H9 (cell line): ENCODE measurements at regions not wholly inside any gene's neighbourhood (a gene's known extent, or its start where the extent isn't known, plus 50 kb on each side); places are given as distances from the start of the nearest gene placed in this dataset.

Source experiments
- DNase-seq: peaks from one replicate; pipeline ENCODE4 v3.0.0-alpha.2; 2017
- H2AFZ ChIP-seq: one replicate; pipeline ENCODE4 v1.6.1; 2013; ENCODE audit warnings: mild to moderate bottlenecking, low read length, control low read depth, moderate library complexity
- H2AK5ac ChIP-seq: 2 replicates; pipeline ENCODE4 v1.6.1; 2013; ENCODE audit warnings: low read length, control low read depth, mixed read lengths; ENCODE audit not compliant: insufficient read length
- H2BK120ac ChIP-seq: one replicate; pipeline ENCODE4 v1.6.1; 2013; ENCODE audit warnings: low read depth, mild to moderate bottlenecking, low read length, control low read depth, inconsistent platforms; ENCODE audit not compliant: poor library complexity, severe bottlenecking
- H2BK12ac ChIP-seq: 2 replicates; pipeline ENCODE4 v1.6.1; 2013; ENCODE audit warnings: low read length, control low read depth, mixed read lengths, low read depth; ENCODE audit not compliant: insufficient read length
- H2BK15ac ChIP-seq: 2 replicates; pipeline ENCODE4 v1.6.1; 2013; ENCODE audit warnings: low read depth, low read length, control low read depth
- H2BK20ac ChIP-seq: one replicate; pipeline ENCODE4 v1.6.1; 2013; ENCODE audit warnings: low read depth, mild to moderate bottlenecking, low read length, control low read depth, inconsistent platforms; ENCODE audit not compliant: poor library complexity, severe bottlenecking
- H2BK5ac ChIP-seq: 2 replicates; pipeline ENCODE4 v1.6.1; 2013; ENCODE audit warnings: low read length, control low read depth, mixed read lengths; ENCODE audit not compliant: insufficient read length
- H3K14ac ChIP-seq: 2 replicates; pipeline ENCODE4 v1.6.1; 2013; ENCODE audit warnings: low read length, control low read depth; ENCODE audit not compliant: insufficient read depth
- H3K18ac ChIP-seq: 2 replicates; pipeline ENCODE4 v1.6.1; 2013; ENCODE audit warnings: low read depth, mild to moderate bottlenecking, mixed read lengths, low read length, control low read depth; ENCODE audit not compliant: insufficient read length
- H3K23ac ChIP-seq: 2 replicates; pipeline ENCODE4 v1.6.1; 2013; ENCODE audit warnings: low read length, control low read depth, mixed read lengths, low read depth; ENCODE audit not compliant: insufficient read length
- H3K23me2 ChIP-seq: 2 replicates; pipeline ENCODE4 v1.6.1; 2013; ENCODE audit warnings: low read depth, mild to moderate bottlenecking, mixed read lengths, low read length, control low read depth; ENCODE audit not compliant: insufficient read length, poor library complexity, severe bottlenecking
- H3K27ac ChIP-seq: 2 replicates; pipeline ENCODE4 v1.5.1; 2013; ENCODE audit warnings: low read length, control low read depth, mixed read lengths, low read depth; ENCODE audit not compliant: insufficient read length
- H3K27me3 ChIP-seq: 2 replicates; pipeline ENCODE4 v1.6.1; 2013; ENCODE audit warnings: low read length, control low read depth, inconsistent platforms; ENCODE audit not compliant: insufficient read depth
- H3K4ac ChIP-seq: 2 replicates; pipeline ENCODE4 v1.6.1; 2013; ENCODE audit warnings: low read depth, mild to moderate bottlenecking, control low read depth, inconsistent platforms, low read length, moderate library complexity
- H3K4me1 ChIP-seq: 2 replicates; pipeline ENCODE4 v1.6.1; 2013; ENCODE audit warnings: low read length, control low read depth, inconsistent platforms; ENCODE audit not compliant: insufficient read depth
- H3K4me2 ChIP-seq: 2 replicates; pipeline ENCODE4 v1.6.1; 2013; ENCODE audit warnings: low read length, control low read depth, mixed read lengths; ENCODE audit not compliant: insufficient read length, insufficient read depth
- H3K56ac ChIP-seq: 2 replicates; pipeline ENCODE4 v1.6.1; 2013; ENCODE audit warnings: low read depth, mild to moderate bottlenecking, mixed read lengths, low read length, control low read depth; ENCODE audit not compliant: insufficient read length
- H3K79me1 ChIP-seq: 2 replicates; pipeline ENCODE4 v1.6.1; 2013; ENCODE audit warnings: low read depth, mild to moderate bottlenecking, moderate library complexity, low read length, control low read depth, inconsistent platforms; ENCODE audit not compliant: insufficient read depth, poor library complexity, severe bottlenecking
- H3K79me2 ChIP-seq: 2 replicates; pipeline ENCODE4 v1.6.1; 2013; ENCODE audit warnings: low read length, control low read depth, inconsistent platforms; ENCODE audit not compliant: insufficient read depth
- H3K9ac ChIP-seq: 2 replicates; pipeline ENCODE4 v1.6.1; 2013; ENCODE audit warnings: low read length, control low read depth, mixed read lengths; ENCODE audit not compliant: insufficient read length; ENCODE audit errors: extremely low read depth
- H3K9me3 ChIP-seq: one replicate; pipeline ENCODE4 v1.6.1; 2013; ENCODE audit warnings: low read depth, low read length, inconsistent platforms; ENCODE audit not compliant: control insufficient read depth
- H3T11ph ChIP-seq: one replicate; pipeline ENCODE4 v1.6.1; 2013; ENCODE audit warnings: mild to moderate bottlenecking, low read length, control low read depth, inconsistent platforms
- H4K20me1 ChIP-seq: one replicate; pipeline ENCODE4 v1.6.1; 2013; ENCODE audit not compliant: control insufficient read depth, insufficient read length, insufficient read depth
- H4K5ac ChIP-seq: 2 replicates; pipeline ENCODE4 v1.6.1; 2013; ENCODE audit warnings: low read depth, mild to moderate bottlenecking, mixed read lengths, low read length, control low read depth; ENCODE audit not compliant: insufficient read length
- H4K8ac ChIP-seq: replicated peaks from 2 replicates; pipeline ENCODE4 v1.6.1; 2013; ENCODE audit warnings: low read length, control low read depth, mixed read lengths, low read depth; ENCODE audit not compliant: insufficient read length
- H4K91ac ChIP-seq: 2 replicates; pipeline ENCODE4 v1.6.1; 2013; ENCODE audit warnings: low read depth, mild to moderate bottlenecking, moderate library complexity, mixed read lengths, low read length, control low read depth; ENCODE audit not compliant: insufficient read length
- H3K27ac Mint-ChIP-seq, 3 experiments: 2 replicates in 2 of 3; 3 replicates in 1 of 3; pipeline ENCODE4 v1.8.0; 2020 to 2021; ENCODE audit warnings: mixed read lengths in 3 of 3, mild to moderate bottlenecking in 1 of 3, moderate library complexity in 1 of 3
- H3K27me3 Mint-ChIP-seq: 2 replicates; pipeline ENCODE4 v1.8.0; 2021; ENCODE audit warnings: low read depth, mild to moderate bottlenecking, moderate library complexity, mixed read lengths
- H3K36me3 Mint-ChIP-seq, 3 experiments: 2 replicates in 2 of 3; 3 replicates in 1 of 3; pipeline ENCODE4 v1.8.0; 2020 to 2021; ENCODE audit warnings: low read depth in 3 of 3, mixed read lengths in 3 of 3; ENCODE audit not compliant: insufficient read depth in 1 of 3
- H3K4me1 Mint-ChIP-seq, 2 experiments: 2 replicates each; pipeline ENCODE4 v1.8.0; 2020; ENCODE audit warnings: mixed read lengths in 2 of 2
- H3K4me3 Mint-ChIP-seq, 2 experiments: 2 replicates in 1 of 2; 3 replicates in 1 of 2; pipeline ENCODE4 v1.8.0; 2020 to 2021; ENCODE audit warnings: mild to moderate bottlenecking in 2 of 2, mixed read lengths in 2 of 2, moderate library complexity in 1 of 2
- H3K9me3 Mint-ChIP-seq, 2 experiments: 2 replicates in 1 of 2; 3 replicates in 1 of 2; pipeline ENCODE4 v1.8.0; 2020; ENCODE audit warnings: mild to moderate bottlenecking in 2 of 2, mixed read lengths in 2 of 2, moderate library complexity in 1 of 2
- CTCF ChIP-seq: fragments of 200-600 bp; sonication (generic); conservative IDR thresholded peaks from 3 replicates; pipeline ENCODE4 v1.8.0; 2021; ENCODE audit warnings: antibody characterized with exemption, mild to moderate bottlenecking
- WGBS: extraction: QIAGEN DNeasy Blood & Tissue Kit; methylation state at CpG from one replicate; pipeline ENCODE4 v1.1.7; 2013; ENCODE audit warnings: missing lambda C conversion rate, low lambda C conversion rate, mixed read lengths; ENCODE audit not compliant: insufficient read length; ENCODE audit errors: extremely low coverage; 5-methylcytosine and 5-hydroxymethylcytosine counted together

- Histone ChIP-seq H3K4me2 (no peak overlapping the region), H3T11ph (no peak overlapping the region)
- no peak for DNase-seq
Measured at GRCh38 chr7:46622251-46622650, 701.2 kb upstream of the IGFBP3 start.

More at GRCh38 chr7:46622251-46622650, 701.2 kb upstream of the IGFBP3 start:
- Histone ChIP-seq H3K23ac (no peak overlapping the region), H4K5ac (no peak overlapping the region), H3K18ac (no peak overlapping the region), H3K14ac (no peak overlapping the region), H3K27me3 (no peaks in the 10 kb centered on the region), H3K56ac (no peak overlapping the region), H3K79me2 (no peaks in the 10 kb centered on the region), H3K27ac (no peak overlapping the region), H2AFZ (no peak overlapping the region), H3K4me1 (no peaks in the 10 kb centered on the region), H3K79me1 (no peaks in the 10 kb centered on the region), H2BK20ac (no peak overlapping the region), H2AK5ac (no peak overlapping the region), H4K91ac (no peak overlapping the region), H3K9me3 (no peaks in the 10 kb centered on the region), H4K8ac (no peak overlapping the region), H3K23me2 (no peaks in the 10 kb centered on the region), H3K9ac (no peak overlapping the region), H4K20me1 (no peaks in the 10 kb centered on the region), H2BK120ac (no peak overlapping the region), H3K4ac (no peak overlapping the region), H2BK5ac (no peak overlapping the region), H2BK12ac (no peak overlapping the region), H2BK15ac (no peak overlapping the region)
- WGBS: no CpG with 5 or more reads among the region's 2 CpGs
- H3K27ac Mint-ChIP-seq: no peak overlapping the region
- no peak for TF ChIP-seq CTCF
- H3K4me1 Mint-ChIP-seq: peaks cover 22 to 23% of the 10 kb centered on the region in 2 experiments
- no peaks in the 10 kb centered on the region for H3K36me3 Mint-ChIP-seq
- H3K4me3 Mint-ChIP-seq: no peak overlapping the region
- 0 out of 2 replicates have a peak, but pooled peaks cover 3% of the 10 kb centered on the region for H3K27me3 Mint-ChIP-seq
- no peaks in the 10 kb centered on the region for H3K9me3 Mint-ChIP-seq
